NCI-H345 (cell line): ENCODE measurements at regions not wholly inside any gene's neighbourhood (a gene's known extent, or its start where the extent isn't known, plus 50 kb on each side); places are given as distances from the start of the nearest gene placed in this dataset.
"Not testable (repeated sequence)": the region's sequence is repeated elsewhere in the genome, so short reads cannot be mapped to it uniquely, and the experiment has no call there.

Experiments
- DNase-seq: peaks from one replicate; lab custom pipeline; 2025; lab: John Stamatoyannopoulos, UW

DNA sequence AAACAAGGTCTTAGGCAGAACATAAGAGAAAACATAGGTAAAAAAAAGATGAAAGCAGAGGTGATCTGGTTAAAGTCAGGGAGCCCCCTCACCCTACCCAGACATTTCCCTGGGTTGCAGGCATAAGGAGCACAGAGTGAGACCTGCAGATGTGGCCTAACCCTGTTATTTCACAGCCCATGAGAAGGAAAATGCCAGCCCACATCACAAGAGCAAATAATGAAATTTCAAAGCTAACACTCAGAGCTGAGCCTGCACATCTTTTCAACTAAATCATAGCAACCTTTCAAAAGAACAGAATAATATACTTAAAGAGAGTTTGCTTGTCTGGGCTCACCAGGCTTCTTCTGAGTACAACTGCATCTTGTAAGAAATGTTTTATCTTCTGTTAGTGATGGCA lies 295.4 kb downstream of the RPAP3 start:
- DNase-seq = no peak

- no peak for DNase-seq
Measured at GRCh38 chr12:47409310-47409987, 296.4 kb downstream of the RPAP3 start.

- no peak for DNase-seq
Measured at GRCh38 chr12:47408171-47408871, 297.5 kb downstream of the RPAP3 start.

GRCh38 chr12:47407463-47408129 lies 298.2 kb downstream of the RPAP3 start:
- DNase-seq = no peak

- DNase-seq = no peak
Measured at GRCh38 chr12:47403681-47404080, 302.1 kb downstream of the RPAP3 start.

- not testable (repeated sequence) for DNase-seq
Measured at GRCh38 chr12:47401196-47401595, 304.6 kb downstream of the RPAP3 start.

DNA sequence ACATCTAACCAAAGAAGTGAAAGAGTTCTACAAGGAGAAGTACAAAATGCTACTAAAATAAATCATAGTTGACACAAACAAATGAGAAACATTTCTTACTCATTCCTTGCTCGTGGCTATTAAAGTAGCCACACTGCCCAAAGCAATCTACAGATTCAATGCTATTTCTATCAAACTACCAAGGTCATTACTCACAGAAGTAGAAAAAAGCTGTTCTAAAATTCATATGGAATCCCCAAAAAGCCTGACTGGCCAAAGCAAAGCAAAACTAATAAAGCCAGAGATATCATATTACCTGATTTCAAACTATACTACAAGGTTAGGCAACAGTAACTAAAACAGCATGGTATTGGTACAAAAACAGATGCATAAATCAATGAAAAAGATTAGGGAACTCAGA lies 305.6 kb downstream of the RPAP3 start:
- DNase-seq = no peak

GRCh38 chr12:47397664-47398281 lies 308.1 kb downstream of the RPAP3 start:
- DNase-seq = no peak

GRCh38 chr12:47396902-47397663 lies 308.7 kb downstream of the RPAP3 start:
- DNase-seq = no peak

DNA sequence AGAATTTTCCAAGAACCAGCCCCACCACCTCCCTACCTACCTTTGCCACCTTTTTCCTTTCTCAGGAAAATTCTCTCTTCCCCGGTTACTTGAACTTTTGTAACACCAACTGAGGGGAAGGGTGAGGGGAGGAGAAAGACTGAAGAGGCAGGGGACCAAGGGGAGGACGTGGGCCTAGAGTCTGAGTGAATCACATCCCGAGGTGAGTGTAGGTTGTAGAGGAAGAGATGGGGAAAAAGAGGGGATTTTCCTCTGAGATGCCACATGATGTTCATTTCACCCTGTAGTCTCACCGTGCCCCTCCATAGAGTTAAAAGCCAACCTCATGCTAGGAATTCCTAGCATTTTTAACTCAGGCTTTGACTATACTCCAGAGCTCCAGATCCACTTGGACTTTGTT lies 311.8 kb downstream of the RPAP3 start:
- no peak for DNase-seq

DNA sequence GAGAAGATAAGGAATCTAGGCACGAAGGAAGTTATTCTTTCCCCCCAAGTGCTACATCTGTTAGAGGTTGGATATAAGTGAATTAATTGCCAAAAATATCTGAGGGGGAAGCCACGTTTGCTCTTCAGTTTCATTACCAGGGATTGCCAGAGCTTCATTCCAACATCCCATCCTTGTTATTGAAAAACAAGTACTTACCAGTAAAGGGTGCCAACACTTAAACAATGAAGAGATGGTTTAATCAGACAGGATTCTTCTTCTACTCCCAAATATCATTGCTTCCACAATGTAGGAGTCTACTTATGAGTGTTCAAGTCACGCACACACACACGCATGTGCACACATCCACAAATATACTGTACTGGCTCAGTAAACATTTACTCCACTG lies 312.4 kb downstream of the RPAP3 start:
- DNase-seq = no peak

- no peak for DNase-seq
Measured at GRCh38 chr12:47391566-47391965, 311.8 kb upstream of the AMIGO2 start.

DNA sequence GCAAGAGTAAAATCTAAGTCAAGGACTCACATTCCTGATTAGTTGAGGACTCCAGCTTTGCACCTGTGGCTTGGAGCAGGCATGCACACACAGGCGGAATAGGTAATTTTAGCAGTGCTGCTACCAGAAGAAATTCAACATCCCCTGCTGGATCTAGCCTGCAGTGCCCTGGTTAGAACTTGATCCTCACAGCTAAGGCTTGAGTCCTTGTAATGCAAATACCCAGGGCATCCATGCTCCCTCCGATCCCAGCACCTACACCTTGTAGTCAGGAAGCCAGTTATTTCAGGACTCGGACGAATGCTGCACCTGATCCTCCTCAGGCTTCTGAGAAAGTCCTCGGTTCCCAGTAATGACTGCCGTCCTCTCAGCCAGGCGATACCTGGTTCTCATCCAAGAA lies 309.0 kb upstream of the AMIGO2 start:
- no peak for DNase-seq

DNA sequence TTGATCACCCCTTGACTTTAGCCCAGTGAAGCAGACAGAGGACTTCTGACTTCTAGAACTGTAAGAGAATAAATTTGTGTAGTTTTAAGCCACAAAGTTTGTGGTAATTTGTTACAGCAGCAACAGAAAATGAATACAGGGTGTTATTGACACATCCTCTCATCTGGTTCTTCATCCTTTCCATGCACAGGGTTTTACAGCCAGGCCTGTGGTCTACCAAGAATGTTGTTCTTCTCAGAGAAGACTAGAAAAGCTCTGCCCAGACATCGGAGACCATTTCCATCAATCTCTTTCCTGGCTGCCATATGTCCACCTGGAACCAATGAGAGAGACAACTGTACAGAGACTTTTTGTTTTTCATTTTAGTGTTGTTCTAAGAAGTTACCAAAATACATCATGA lies 308.2 kb upstream of the AMIGO2 start:
- DNase-seq = no peak

GRCh38 chr12:47385653-47386052 lies 305.9 kb upstream of the AMIGO2 start:
- no peak for DNase-seq

- no peak for DNase-seq
Measured at GRCh38 chr12:47383942-47384341, 304.2 kb upstream of the AMIGO2 start.

- no peak for DNase-seq
Measured at GRCh38 chr12:47382305-47382704, 302.5 kb upstream of the AMIGO2 start.

- DNase-seq = no peak
Measured at GRCh38 chr12:47378907-47379306, 299.1 kb upstream of the AMIGO2 start.

- no peak for DNase-seq
Measured at GRCh38 chr12:47378222-47378582, 298.4 kb upstream of the AMIGO2 start.

DNA sequence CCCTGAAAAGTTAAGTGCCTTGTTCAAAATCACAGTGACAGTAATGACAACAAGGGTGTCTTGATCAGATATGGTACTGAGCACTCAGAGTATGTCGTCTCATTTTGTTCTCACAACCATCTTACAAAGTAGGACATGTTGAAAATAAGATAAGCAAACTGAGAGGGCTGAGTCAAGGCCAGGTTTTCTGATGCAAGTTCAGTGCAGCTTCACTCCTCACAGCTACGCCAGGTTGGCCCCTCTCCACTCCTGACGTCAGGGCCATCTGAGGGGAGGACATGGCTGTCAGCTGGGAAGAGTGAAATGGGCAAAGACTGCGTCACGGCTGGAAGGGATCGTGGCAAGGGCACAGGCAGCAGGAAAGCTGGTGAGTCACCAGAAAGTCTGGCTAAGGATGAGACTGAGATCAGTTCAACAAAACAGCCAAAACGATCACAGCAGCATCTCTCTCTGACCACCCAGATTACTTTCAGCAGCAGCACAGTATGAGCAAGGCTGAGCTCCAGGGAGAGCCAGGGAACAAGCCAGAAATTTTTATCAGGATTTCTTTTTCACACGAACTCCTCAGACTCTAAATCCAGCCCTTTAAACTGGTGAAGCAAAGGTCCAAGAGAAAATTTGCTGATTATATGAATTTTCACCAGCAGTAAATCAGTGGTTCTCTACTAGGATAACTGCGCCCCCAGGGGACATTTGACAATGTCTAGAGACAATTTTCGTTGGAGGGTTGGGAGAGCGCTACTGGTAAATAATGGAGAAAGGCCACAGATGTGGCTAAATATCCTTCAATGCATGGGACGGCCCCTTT lies 297.9 kb upstream of the AMIGO2 start:
- no peak for DNase-seq

DNA sequence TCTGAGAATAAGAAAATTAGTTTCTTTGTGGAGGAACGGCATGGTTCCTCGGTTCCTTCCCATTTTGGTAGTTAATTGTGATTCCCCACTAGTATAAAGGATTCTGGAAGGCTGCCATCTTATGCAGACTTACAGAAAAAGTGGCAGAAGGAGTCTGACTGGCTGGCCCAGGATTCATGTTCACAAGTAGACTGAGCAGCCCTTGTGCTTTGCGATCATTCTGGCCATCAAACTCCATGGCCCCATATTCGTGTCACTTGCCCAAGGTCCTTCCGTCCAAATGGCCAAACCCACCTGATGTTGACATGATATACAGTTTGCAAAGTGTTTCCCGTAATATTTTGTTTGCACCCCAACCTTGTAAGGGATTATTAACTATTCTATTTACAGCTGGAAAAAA lies 297.2 kb upstream of the AMIGO2 start:
- no peak for DNase-seq
